ENCODE measurements at regions not wholly inside any gene's neighbourhood (a gene's known extent, or its start where the extent isn't known, plus 50 kb on each side); places are given as distances from the start of the nearest gene placed in this dataset.

GRCh38 chr4:82036181-82036580, 337.6 kb downstream of the HNRNPD start:
- Mint-ChIP-seq H3K27ac (no peak overlapping the region), H3K36me3 (ENCODE audit: low read depth) (no peaks in the 10 kb centered on the region), H3K4me1 (peaks cover 1% of the 10 kb centered on the region), H3K27me3 (ENCODE audit: insufficient read depth) (peaks cover 11% of the 10 kb centered on the region), H3K4me3 (no peak overlapping the region), H3K9me3 (no peaks in the 10 kb centered on the region)
- no peak overlapping the region for H3K27ac ChIP-seq (ENCODE audit: low read depth, low read length)
- 37 to 48% methylated on average over 1 of the region's 1 CpG for WGBS, 2 experiments (ENCODE audit: insufficient coverage in 1 of 2, insufficient read length in 1 of 2)
- H3K36me3 ChIP-seq (ENCODE audit: control insufficient read depth, insufficient read depth, low read length), result no peaks in the 10 kb centered on the region
- no peaks in the 10 kb centered on the region for H3K4me1 ChIP-seq (ENCODE audit: control insufficient read depth, insufficient read depth, low read length)
- TF ChIP-seq CTCF (conservative IDR thresholded peaks at IDR 0.05), result no peak
- H3K9ac ChIP-seq (ENCODE audit: extremely low read depth, low read length, poor library complexity, severe bottlenecking), result no peak overlapping the region
- DNase-seq, result no peak
- H3K27me3 ChIP-seq (ENCODE audit: control insufficient read depth, insufficient read depth, low read length, poor library complexity, severe bottlenecking), result peaks cover 6% of the 10 kb centered on the region
- H3K9me3 ChIP-seq (ENCODE audit: control insufficient read depth, low read length), result no peaks in the 10 kb centered on the region
- no peak overlapping the region for H3K4me3 ChIP-seq (ENCODE audit: low read length)

- no peak overlapping the region for H3K27ac Mint-ChIP-seq
- no peak overlapping the region for H3K27ac ChIP-seq (ENCODE audit: low read depth, low read length)
- H3K36me3 Mint-ChIP-seq (ENCODE audit: low read depth), result no peaks in the 10 kb centered on the region
- H3K9me3 ChIP-seq (ENCODE audit: control insufficient read depth, low read length), result no peaks in the 10 kb centered on the region
- 60 to 97% methylated on average over 1 to 2 of the region's 2 CpGs for WGBS, 2 experiments (ENCODE audit: insufficient coverage in 1 of 2, insufficient read length in 1 of 2)
- DNase-seq, result no peak
- no peak overlapping the region for H3K9ac ChIP-seq (ENCODE audit: extremely low read depth, low read length, poor library complexity, severe bottlenecking)
- H3K4me3 Mint-ChIP-seq, result no peak overlapping the region
- H3K27me3 Mint-ChIP-seq (ENCODE audit: insufficient read depth), result no peaks in the 10 kb centered on the region
- H3K27me3 ChIP-seq (ENCODE audit: control insufficient read depth, insufficient read depth, low read length, poor library complexity, severe bottlenecking), result no peaks in the 10 kb centered on the region
- H3K4me1 Mint-ChIP-seq, result no peaks in the 10 kb centered on the region
- TF ChIP-seq CTCF (conservative IDR thresholded peaks at IDR 0.05), result no peak
- no peak overlapping the region for H3K4me3 ChIP-seq (ENCODE audit: low read length)
- H3K36me3 ChIP-seq (ENCODE audit: control insufficient read depth, insufficient read depth, low read length), result no peaks in the 10 kb centered on the region
- no peaks in the 10 kb centered on the region for H3K9me3 Mint-ChIP-seq
- H3K4me1 ChIP-seq (ENCODE audit: control insufficient read depth, insufficient read depth, low read length), result no peaks in the 10 kb centered on the region
Observed at GRCh38 chr4:82034878-82035277, 338.9 kb downstream of the HNRNPD start.

GRCh38 chr4:82033862-82034261, 339.9 kb downstream of the HNRNPD start:
- H3K9me3 ChIP-seq (ENCODE audit: control insufficient read depth, low read length), result no peaks in the 10 kb centered on the region

More at GRCh38 chr4:82033862-82034261, 339.9 kb downstream of the HNRNPD start:
- no peaks in the 10 kb centered on the region for H3K4me1 ChIP-seq (ENCODE audit: control insufficient read depth, insufficient read depth, low read length)
- H3K36me3 ChIP-seq (ENCODE audit: control insufficient read depth, insufficient read depth, low read length), result no peaks in the 10 kb centered on the region
- 86% methylated on average over 2 of the region's 2 CpGs; no CpG with 5 or more reads in 1 of the 2 experiments for WGBS, 2 experiments (ENCODE audit: insufficient coverage in 1 of 2, insufficient read length in 1 of 2)
- no peaks in the 10 kb centered on the region for H3K4me1 Mint-ChIP-seq
- H3K9me3 Mint-ChIP-seq, result no peaks in the 10 kb centered on the region
- no peak overlapping the region for H3K27ac ChIP-seq (ENCODE audit: low read depth, low read length)
- no peaks in the 10 kb centered on the region for H3K27me3 ChIP-seq (ENCODE audit: control insufficient read depth, insufficient read depth, low read length, poor library complexity, severe bottlenecking)
- H3K4me3 Mint-ChIP-seq, result no peak overlapping the region
- H3K9ac ChIP-seq (ENCODE audit: extremely low read depth, low read length, poor library complexity, severe bottlenecking), result no peak overlapping the region
- no peak for TF ChIP-seq CTCF (conservative IDR thresholded peaks at IDR 0.05)
- H3K27me3 Mint-ChIP-seq (ENCODE audit: insufficient read depth), result no peaks in the 10 kb centered on the region
- no peak for DNase-seq
- no peaks in the 10 kb centered on the region for H3K36me3 Mint-ChIP-seq (ENCODE audit: low read depth)
- H3K27ac Mint-ChIP-seq, result no peak overlapping the region
- no peak overlapping the region for H3K4me3 ChIP-seq (ENCODE audit: low read length)
